Urinary bladder (tissue), 3 donors: ENCODE measurements at regions not wholly inside any gene's neighbourhood (a gene's known extent, or its start where the extent isn't known, plus 50 kb on each side); places are given as distances from the start of the nearest gene placed in this dataset.

ENCODE experiments used
- DNase-seq: peaks from one replicate; pipeline ENCODE4 v3.0.0-alpha.2; 2015; ENCODE audit errors: extremely low spot score
- H3K27ac ChIP-seq: one replicate; pipeline ENCODE4 v1.5.1; 2013; ENCODE audit warnings: low read depth, mild to moderate bottlenecking, moderate library complexity
- H3K36me3 ChIP-seq: one replicate; pipeline ENCODE4 v1.6.1; 2013; ENCODE audit warnings: mild to moderate bottlenecking, moderate library complexity; ENCODE audit not compliant: insufficient read depth
- H3K4me1 ChIP-seq: one replicate; pipeline ENCODE4 v1.6.1; 2013; ENCODE audit warnings: mild to moderate bottlenecking, moderate library complexity; ENCODE audit not compliant: insufficient read depth
- H3K4me3 ChIP-seq: one replicate; pipeline ENCODE4 v1.5.1; 2013; ENCODE audit warnings: low read depth, low read length
- WGBS: extraction: QIAGEN DNeasy Blood & Tissue Kit; methylation state at CpG from one replicate; pipeline ENCODE4 v1.1.7; 2013; 5-methylcytosine and 5-hydroxymethylcytosine counted together
- donor health status: healthy with polysubstance abuse.
- donor health status: healthy.

DNA sequence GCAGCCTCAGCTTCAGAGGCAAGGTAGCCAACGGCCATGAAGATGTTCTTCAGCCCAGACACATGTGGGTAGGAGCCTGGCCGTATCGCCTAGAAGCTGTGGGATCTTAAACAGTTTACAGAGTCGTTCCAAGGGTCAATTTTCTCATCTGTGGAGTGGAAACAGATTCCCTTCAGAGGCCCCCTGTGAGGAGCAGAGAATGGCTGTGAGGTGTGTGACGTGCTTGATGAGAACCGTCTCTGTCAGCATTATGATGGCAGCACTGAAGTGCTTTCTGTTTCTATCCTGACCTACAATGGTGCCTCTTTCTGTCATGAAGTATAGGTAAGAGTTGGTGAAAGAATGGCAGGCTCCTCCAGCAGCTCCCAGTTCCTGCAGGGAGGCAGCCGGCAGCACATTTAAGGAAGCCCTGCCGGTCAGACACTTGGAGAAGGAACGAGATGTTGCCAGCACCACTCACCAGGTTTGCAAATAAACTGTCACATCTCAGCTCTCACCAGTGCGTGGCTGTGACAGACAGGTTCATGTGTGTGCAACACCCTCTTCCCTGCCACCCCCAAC lies 277.3 kb downstream of the FOXO1 start:
- no peak for DNase-seq
- Histone ChIP-seq H3K4me1 (no peaks in the 10 kb centered on the region), H3K27ac (no peak overlapping the region), H3K4me3 (no peak overlapping the region), H3K36me3 (no peaks in the 10 kb centered on the region)
- WGBS = 60% methylated on average over 10 of the region's 10 CpGs

DNA sequence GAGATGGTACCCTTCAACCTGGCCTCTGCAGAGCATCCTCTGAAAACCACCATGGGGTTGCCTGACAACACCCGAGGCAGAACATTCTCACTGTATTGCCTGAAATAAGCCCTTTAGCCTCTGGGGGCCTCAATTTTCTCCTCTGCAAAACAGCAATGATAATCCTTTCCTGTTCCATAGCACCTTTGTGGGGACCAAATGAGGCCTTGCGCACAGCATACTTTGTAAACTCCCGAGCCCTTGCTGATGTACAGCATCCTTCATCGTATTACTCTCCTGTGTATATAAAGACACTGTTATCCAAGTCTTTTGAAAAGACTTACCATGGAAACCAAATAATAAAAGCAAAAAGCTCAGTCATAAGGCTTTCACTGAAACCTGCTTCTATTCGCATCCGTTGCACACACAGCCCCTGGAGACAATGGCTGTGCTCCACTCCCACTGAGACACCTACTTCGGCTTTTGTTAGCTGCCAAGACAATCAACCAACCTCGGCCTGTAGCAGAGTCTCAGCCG lies 276.0 kb downstream of the FOXO1 start:
- H3K27ac ChIP-seq = no peak overlapping the region
- no peaks in the 10 kb centered on the region for H3K4me1 ChIP-seq
- 85% methylated on average over 9 of the region's 9 CpGs for WGBS
- no peak for DNase-seq
- H3K36me3 ChIP-seq = no peaks in the 10 kb centered on the region
- no peak overlapping the region for H3K4me3 ChIP-seq

DNA sequence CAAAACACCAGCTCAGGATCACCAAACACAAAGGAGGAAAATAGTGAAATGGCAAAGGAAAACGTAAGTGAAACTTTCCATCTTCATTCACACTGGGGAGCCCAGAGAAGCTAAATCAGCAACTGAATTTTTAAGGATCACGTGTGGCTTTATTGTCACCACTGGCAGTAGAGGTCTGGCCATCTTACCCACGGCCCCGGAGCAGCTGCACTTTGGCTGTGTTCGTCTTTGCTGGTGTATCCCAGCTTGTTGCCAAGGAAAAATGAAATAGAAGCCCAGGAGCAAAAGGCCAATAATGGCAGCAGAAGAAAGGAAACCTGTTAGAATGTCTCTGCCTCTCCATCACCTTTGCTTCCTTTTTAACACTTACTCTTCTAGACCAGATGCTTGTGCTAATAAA lies 274.7 kb downstream of the FOXO1 start:
- no peak overlapping the region for H3K4me3 ChIP-seq
- no peak overlapping the region for H3K27ac ChIP-seq
- WGBS = 45% methylated on average over 5 of the region's 5 CpGs
- no peaks in the 10 kb centered on the region for H3K36me3 ChIP-seq
- no peak for DNase-seq
- no peaks in the 10 kb centered on the region for H3K4me1 ChIP-seq

DNA sequence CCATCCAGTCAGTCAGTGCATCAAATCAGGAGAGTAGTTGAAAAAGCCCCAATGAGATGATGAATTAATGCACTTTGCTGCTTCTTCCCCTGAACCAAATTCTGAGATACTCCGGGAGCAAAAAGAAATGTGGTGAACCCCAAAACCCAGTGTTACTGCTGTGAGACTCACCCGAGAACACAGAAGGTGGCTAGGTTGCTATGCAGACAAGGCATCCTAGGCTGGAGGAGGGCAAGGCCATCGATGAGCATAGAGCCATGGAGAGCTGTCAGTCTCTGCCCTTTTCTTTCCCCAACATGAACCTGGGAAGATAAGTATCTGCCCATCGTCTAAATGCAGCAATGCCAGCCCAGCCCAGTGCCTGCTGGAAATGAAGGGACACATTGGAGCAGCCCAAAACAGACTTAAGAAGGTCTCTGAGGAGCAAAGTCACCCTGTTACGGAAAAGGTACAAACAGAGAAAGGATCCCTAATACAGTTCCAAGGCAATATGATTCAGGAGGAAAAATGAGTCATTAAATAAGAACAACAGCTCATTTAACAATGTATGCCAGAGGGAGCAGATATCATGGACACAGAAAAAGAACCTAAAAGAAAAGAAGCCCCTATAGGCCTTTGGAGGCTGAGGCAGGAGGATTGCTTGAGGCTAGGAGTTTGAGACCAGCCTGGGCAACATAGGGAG lies 272.0 kb downstream of the FOXO1 start:
- Histone ChIP-seq H3K27ac (no peak overlapping the region), H3K4me1 (no peaks in the 10 kb centered on the region), H3K36me3 (no peaks in the 10 kb centered on the region), H3K4me3 (no peak overlapping the region)
- WGBS = 95% methylated on average over 5 of the region's 5 CpGs
- DNase-seq = no peak

DNA sequence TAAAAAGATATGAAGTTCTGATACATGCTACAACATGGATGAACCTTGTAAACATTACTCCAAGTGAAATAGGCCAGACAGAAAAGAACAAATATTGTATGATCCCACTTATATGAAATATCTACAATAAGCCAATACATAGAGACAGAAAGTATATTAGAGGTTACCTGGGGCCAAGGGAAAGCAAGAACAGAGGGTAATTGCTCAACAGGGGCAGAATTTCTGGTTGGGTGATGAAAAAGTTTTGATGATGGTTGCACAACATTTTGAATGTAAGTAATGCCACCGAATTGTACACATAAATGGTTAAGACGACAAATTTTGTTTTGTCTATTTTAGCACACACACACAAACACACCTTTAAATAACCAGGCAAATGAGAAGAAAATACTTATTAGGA lies 268.4 kb downstream of the FOXO1 start:
- Histone ChIP-seq H3K36me3 (no peaks in the 10 kb centered on the region), H3K4me1 (no peaks in the 10 kb centered on the region), H3K27ac (no peak overlapping the region), H3K4me3 (no peak overlapping the region)
- no peak for DNase-seq
- 89% methylated on average over 2 of the region's 2 CpGs for WGBS

DNA sequence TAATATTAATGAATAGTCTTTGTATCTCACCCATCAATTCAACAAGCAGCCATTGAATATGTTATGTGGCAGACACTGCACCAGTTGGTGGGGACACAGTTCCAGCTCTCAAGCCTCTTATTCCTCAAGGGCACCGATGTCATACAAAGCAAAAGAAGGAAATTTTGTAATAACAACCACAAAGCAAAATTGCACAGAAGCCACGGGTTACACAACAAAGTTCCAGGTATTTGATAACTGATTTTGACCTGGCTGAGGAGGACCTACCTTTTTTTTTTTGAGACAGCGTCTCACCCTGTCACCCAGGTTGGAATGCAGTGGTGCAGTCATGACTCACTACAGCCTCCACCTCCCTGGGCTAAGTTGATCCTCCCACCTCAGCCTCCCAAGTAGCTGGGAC lies 266.7 kb downstream of the FOXO1 start:
- DNase-seq = no peak
- WGBS = 89% methylated on average over 3 of the region's 3 CpGs
- no peaks in the 10 kb centered on the region for H3K36me3 ChIP-seq
- H3K4me3 ChIP-seq = no peak overlapping the region
- no peak overlapping the region for H3K27ac ChIP-seq
- H3K4me1 ChIP-seq = no peaks in the 10 kb centered on the region

DNA sequence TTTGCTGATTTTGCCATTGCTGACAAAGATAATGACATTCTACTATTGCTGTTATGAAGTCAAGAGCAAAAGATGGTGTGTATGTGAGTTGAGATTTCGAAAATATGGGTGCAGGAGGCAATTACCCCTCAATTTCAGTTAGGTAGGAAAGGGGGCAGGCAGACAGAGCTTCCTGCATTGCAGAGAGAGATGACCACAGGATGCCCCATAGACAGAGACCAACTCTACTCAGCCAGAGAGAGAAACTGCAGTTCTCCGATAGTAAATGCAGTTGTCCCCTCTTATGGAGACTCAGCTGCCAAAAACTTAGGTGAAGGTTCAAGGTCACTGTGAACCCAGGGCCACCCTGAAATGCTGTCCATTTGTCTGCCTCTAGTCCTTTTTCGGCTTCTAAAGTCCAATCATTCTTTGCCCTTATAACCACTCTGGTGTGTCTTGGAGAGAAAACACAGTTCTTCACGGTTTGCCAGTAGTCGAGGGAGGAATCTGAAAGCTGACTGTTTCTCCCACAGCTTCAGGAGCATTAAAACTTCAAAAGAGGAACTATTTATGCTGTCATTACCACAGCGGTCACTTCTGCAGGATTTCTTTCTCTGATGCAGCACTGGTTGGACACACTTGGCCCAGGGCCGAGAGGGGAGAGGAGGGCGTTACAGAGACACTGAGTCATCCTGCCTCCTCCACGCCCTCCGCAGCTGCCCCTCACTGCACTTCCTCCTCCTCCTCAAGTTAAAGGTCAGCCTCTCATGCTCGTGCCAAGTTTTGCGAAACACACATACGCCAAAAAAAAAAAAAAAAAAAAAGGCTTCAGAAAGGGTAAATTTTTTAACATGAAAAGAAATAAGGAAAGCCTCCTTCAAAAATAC lies 264.3 kb downstream of the FOXO1 start:
- H3K4me1 ChIP-seq = no peaks in the 10 kb centered on the region
- peak overlapping the region; percentile 7 for H3K27ac ChIP-seq
- peak; percentile 78 for DNase-seq
- H3K4me3 ChIP-seq = no peak overlapping the region
- H3K36me3 ChIP-seq = no peaks in the 10 kb centered on the region
- WGBS = 11% methylated on average over 13 of the region's 13 CpGs

DNA sequence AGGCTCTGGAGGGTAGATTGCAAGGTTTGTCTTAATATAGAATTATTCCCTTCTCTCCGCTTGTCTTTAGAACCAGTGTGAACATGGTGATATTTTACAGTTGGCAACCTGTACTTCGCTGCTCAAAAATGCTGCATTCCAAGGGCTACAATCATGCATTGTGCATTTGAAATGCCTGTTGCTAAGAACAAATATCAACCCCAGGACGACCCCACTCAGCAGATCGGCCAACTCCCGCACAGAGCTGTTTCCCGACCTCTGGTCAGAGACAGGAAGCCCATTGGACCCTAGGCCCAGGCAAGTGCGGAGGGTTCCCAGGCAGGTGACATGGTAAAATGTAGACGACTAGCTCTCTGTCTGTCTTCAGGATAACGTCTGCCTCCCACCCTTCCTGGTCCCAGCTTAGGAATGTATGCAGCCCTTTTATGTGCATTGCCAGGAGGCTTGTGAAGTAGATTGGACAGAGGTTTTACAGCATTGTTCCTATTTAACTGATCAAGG lies 263.5 kb downstream of the FOXO1 start:
- no peak overlapping the region for H3K4me3 ChIP-seq
- 25% methylated on average over 9 of the region's 9 CpGs for WGBS
- peak; percentile 49 for DNase-seq
- no peaks in the 10 kb centered on the region for H3K36me3 ChIP-seq
- no peaks in the 10 kb centered on the region for H3K4me1 ChIP-seq
- peak overlapping the region; percentile 43 for H3K27ac ChIP-seq

DNA sequence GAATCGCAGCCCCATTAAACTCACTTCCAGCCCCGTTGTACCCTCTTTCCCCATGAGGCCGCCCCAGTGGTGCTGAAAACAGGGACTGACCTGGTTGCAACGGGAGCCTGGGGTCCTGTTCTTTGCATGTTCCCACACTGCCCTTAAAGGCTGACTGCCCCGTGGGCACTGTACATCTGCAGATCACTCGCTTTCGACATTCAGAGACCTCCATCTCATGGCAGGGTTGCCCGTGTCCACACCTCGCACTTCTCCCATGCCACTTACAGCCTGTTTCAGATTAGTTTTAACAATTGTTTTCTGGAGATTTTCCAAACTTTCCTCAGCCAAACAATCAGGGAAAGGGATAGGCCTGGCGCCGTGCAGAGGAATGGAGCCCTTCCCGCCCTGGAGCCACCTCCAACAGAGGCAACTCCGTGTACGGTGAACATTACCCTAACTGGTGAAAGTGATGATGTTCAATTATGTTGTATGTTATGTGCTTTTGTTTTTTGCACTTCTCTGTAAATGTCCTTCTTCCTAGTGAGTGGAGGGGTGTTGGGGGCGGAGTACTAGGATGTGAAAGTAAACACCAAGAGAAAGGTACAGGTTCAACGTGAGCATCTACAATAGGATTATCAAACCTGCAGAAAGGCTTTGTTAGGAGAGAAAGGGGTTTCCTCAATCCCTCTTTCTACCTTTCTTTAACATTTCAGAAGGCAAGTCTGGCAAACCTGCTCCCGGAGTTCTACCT lies 262.8 kb downstream of the FOXO1 start:
- no peak for DNase-seq
- Histone ChIP-seq H3K4me1 (no peaks in the 10 kb centered on the region), H3K27ac (no peak overlapping the region), H3K4me3 (no peak overlapping the region), H3K36me3 (no peaks in the 10 kb centered on the region)
- 77% methylated on average over 17 of the region's 17 CpGs for whole genome bisulfite sequencing

DNA sequence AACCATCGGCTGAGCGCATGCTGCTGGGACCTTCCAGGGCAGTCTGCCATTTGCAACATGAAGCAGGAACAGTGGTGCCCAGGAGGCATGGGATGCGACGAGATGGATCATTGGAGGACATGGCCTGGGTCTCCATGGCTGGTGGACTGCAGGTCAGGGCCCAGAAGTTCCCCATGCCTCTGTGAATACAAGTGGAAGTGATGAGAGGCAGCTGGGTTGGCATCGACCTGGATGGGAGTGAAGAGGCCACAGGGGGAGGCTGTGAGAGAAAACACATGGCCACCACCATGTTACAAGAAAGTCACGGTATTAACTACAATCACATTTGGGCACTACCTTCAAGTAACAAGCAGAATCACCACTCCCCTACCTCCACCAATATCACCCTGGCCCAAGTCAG lies 262.0 kb downstream of the FOXO1 start:
- WGBS = 92% methylated on average over 6 of the region's 6 CpGs
- no peaks in the 10 kb centered on the region for H3K36me3 ChIP-seq
- no peak overlapping the region for H3K27ac ChIP-seq
- H3K4me1 ChIP-seq = no peaks in the 10 kb centered on the region
- no peak for DNase-seq
- no peak overlapping the region for H3K4me3 ChIP-seq

DNA sequence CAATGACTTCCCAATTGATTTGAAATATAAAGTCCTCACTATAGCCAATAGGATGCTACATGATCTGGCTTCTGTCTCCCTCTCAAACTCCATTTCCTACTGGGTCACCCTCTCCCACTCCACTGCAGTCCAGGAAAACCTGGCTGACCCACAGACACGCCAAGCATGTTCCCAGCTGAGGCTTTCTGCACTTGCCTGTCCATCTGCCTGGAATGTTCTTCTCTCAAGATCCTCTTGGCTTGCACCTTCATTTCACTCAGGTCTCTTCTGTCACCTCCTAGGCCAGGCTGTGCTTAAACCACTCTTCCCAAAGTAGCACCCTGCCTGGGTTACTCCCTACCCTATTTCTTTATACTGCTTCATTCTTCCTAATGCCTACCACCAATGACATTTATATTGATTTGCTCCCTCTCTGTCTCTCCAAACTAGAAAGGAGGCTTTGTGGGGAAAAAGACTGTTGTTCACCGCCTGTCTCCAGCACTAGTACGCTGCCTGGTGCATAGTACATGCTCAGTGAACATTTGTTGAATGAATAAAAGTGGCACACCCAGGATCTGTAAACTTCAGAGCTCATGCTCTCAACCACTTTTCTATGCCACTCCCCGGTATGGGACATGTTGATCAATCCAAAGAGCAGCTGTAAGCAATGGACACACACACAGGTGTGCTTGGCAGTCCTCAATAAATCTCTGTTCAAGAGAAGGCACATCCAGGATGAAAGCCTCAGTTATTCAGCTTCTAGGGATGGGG lies 261.3 kb downstream of the FOXO1 start:
- Histone ChIP-seq H3K4me3 (no peak overlapping the region), H3K27ac (no peak overlapping the region), H3K36me3 (no peaks in the 10 kb centered on the region), H3K4me1 (no peaks in the 10 kb centered on the region)
- WGBS = 98% methylated on average over 4 of the region's 4 CpGs
- DNase-seq = no peak

DNA sequence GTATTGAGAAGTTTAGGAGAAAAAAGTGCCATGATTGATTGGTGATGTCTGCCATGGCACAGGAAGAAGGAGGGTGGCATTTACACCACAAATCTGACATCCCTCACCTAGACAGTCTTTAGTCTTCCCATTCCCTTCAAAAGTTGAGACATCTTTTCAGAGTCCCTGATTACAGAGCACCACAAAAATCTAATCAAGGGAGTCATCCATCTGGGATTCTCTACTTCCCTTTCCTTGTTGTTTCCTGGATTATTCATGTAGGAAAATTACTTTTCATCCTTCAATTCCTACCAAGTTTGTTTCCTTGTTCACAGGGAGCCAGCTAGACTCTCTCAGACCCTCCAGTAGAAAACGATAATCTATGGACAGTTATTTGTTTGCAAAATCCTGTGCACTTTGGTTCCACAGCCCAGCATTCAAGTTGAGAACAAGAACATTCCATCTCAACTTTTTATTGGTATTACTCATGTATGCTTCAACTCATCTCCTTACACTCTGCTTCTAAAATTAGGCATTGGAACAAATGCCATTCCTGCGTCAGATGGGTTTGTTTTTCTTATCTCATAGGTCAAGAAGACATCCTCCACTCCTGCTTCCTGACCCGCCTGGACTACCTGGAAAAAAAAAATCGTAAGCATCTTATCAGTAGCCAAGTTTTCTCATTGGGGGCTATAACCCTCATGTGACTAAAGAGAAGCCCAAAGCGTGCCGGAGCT lies 259.9 kb downstream of the FOXO1 start:
- Histone ChIP-seq H3K36me3 (no peaks in the 10 kb centered on the region), H3K4me1 (no peaks in the 10 kb centered on the region), H3K27ac (no peak overlapping the region), H3K4me3 (no peak overlapping the region)
- 36% methylated on average over 6 of the region's 6 CpGs for WGBS
- no peak for DNase-seq
